ENCODE measurements at regions not wholly inside any gene's neighbourhood (a gene's known extent, or its start where the extent isn't known, plus 50 kb on each side); places are given as distances from the start of the nearest gene placed in this dataset.
"Not testable (repeated sequence)": the region's sequence is repeated elsewhere in the genome, so short reads cannot be mapped to it uniquely, and the experiment has no call there.

- H3K27me3 ChIP-seq (ENCODE audit: control insufficient read depth, insufficient read depth, low read length) = no peaks in the 10 kb centered on the region
- H3K4me3 ChIP-seq (ENCODE audit: low read depth, low read length) = no peak overlapping the region
- FAIRE-seq (no peak), DNase-seq (ENCODE audit: low read depth) (no peak)
- H3K36me3 ChIP-seq (ENCODE audit: control insufficient read depth, insufficient read depth, low read length) = no peaks in the 10 kb centered on the region
- no peak for TF ChIP-seq CTCF (IDR thresholded peaks at IDR 0.05; ENCODE audit: insufficient read depth, low read length, severe bottlenecking)
Measured at GRCh38 chr18:41639218-41639617, 315.8 kb upstream of the PIK3C3 start.

GRCh38 chr18:41631723-41632285 is 323.2 kb upstream of the PIK3C3 start:
- peak; percentile 4 for DNase-seq (ENCODE audit: low read depth)
- peak overlapping the region; percentile 29 for H3K4me3 ChIP-seq (ENCODE audit: low read depth, low read length)
- FAIRE-seq; H3K36me3 ChIP-seq (ENCODE audit: control insufficient read depth, insufficient read depth, low read length); H3K27me3 ChIP-seq (ENCODE audit: control insufficient read depth, insufficient read depth, low read length): not testable (repeated sequence)

GRCh38 chr18:41630232-41630886 is 324.7 kb upstream of the PIK3C3 start:
- no peaks in the 10 kb centered on the region for H3K36me3 ChIP-seq (ENCODE audit: control insufficient read depth, insufficient read depth, low read length)
- DNase-seq (ENCODE audit: low read depth) = no peak
- H3K27me3 ChIP-seq (ENCODE audit: control insufficient read depth, insufficient read depth, low read length) = no peaks in the 10 kb centered on the region
- TF ChIP-seq CTCF (IDR thresholded peaks at IDR 0.05; ENCODE audit: insufficient read depth, low read length, severe bottlenecking) = no peak
- FAIRE-seq = no peak
- no peak overlapping the region for H3K4me3 ChIP-seq (ENCODE audit: low read depth, low read length)

GRCh38 chr18:41624460-41624859 is 330.6 kb upstream of the PIK3C3 start:
- no peaks in the 10 kb centered on the region for H3K27me3 ChIP-seq (ENCODE audit: control insufficient read depth, insufficient read depth, low read length)
- TF ChIP-seq CTCF (IDR thresholded peaks at IDR 0.05; ENCODE audit: insufficient read depth, low read length, severe bottlenecking) = no peak
- FAIRE-seq (no peak), DNase-seq (ENCODE audit: low read depth) (peak; percentile 51)
- H3K4me3 ChIP-seq (ENCODE audit: low read depth, low read length) = no peak overlapping the region
- no peaks in the 10 kb centered on the region for H3K36me3 ChIP-seq (ENCODE audit: control insufficient read depth, insufficient read depth, low read length)

- no peak for DNase-seq (ENCODE audit: low read depth)
- TF ChIP-seq CTCF (IDR thresholded peaks at IDR 0.05; ENCODE audit: insufficient read depth, low read length, severe bottlenecking) = no peak
Measured at GRCh38 chr18:41621177-41621576, 333.9 kb upstream of the PIK3C3 start.

GRCh38 chr18:41618147-41618546 is 336.9 kb upstream of the PIK3C3 start:
- Histone ChIP-seq H3K36me3 (ENCODE audit: control insufficient read depth, insufficient read depth, low read length) (no peaks in the 10 kb centered on the region), H3K27me3 (ENCODE audit: control insufficient read depth, insufficient read depth, low read length) (no peaks in the 10 kb centered on the region), H3K4me3 (ENCODE audit: low read depth, low read length) (no peak overlapping the region)
- no peak for FAIRE-seq
- TF ChIP-seq CTCF (IDR thresholded peaks at IDR 0.05; ENCODE audit: insufficient read depth, low read length, severe bottlenecking) = no peak
- peak; percentile 24 for DNase-seq (ENCODE audit: low read depth)

More at GRCh38 chr18:41621177-41621576, 333.9 kb upstream of the PIK3C3 start:
- no peaks in the 10 kb centered on the region for H3K27me3 ChIP-seq (ENCODE audit: control insufficient read depth, insufficient read depth, low read length)
- no peak for FAIRE-seq
- no peaks in the 10 kb centered on the region for H3K36me3 ChIP-seq (ENCODE audit: control insufficient read depth, insufficient read depth, low read length)
- H3K4me3 ChIP-seq (ENCODE audit: low read depth, low read length) = no peak overlapping the region

Measured in bronchial epithelial cell (primary cell).